HG02852 (cell line): ENCODE measurements at regions not wholly inside any gene's neighbourhood (a gene's known extent, or its start where the extent isn't known, plus 50 kb on each side); places are given as distances from the start of the nearest gene placed in this dataset.
A peak's percentile ranks its signal among the peaks of the same experiment; 100 is the strongest.

ENCODE experiments used
- ATAC-seq: cut with Tn5 transposase; IDR thresholded peaks from one replicate; pipeline ENCODE4 v1.9.1; 2021; ENCODE audit warnings: mild to moderate bottlenecking, moderate library complexity; ENCODE audit not compliant: unreplicated experiment

GRCh38 chr15:95826412-95827195, 503.9 kb upstream of the NR2F2 start:
- no peak for ATAC-seq

- no peak for ATAC-seq
Observed at GRCh38 chr15:95829062-95829461, 501.4 kb upstream of the NR2F2 start.

GRCh38 chr15:95830281-95830680, 500.2 kb upstream of the NR2F2 start:
- no peak for ATAC-seq

GRCh38 chr15:95832668-95833067, 497.8 kb upstream of the NR2F2 start:
- no peak for ATAC-seq

GRCh38 chr15:95834028-95834804, 496.3 kb upstream of the NR2F2 start:
- ATAC-seq: no peak

- ATAC-seq: no peak
Observed at GRCh38 chr15:95836536-95836935, 494.0 kb upstream of the NR2F2 start.

GRCh38 chr15:95837341-95838004, 493.0 kb upstream of the NR2F2 start:
- no peak for ATAC-seq

- peak; percentile 96 for ATAC-seq
Observed at GRCh38 chr15:95839367-95839782, 491.1 kb upstream of the NR2F2 start.

- ATAC-seq: no peak
Observed at GRCh38 chr15:95840004-95840403, 490.5 kb upstream of the NR2F2 start.

GRCh38 chr15:95840855-95841254, 489.6 kb upstream of the NR2F2 start:
- no peak for ATAC-seq

- ATAC-seq: no peak
Observed at GRCh38 chr15:95842576-95842975, 487.9 kb upstream of the NR2F2 start.

- no peak for ATAC-seq
Observed at GRCh38 chr15:95843241-95843910, 487.1 kb upstream of the NR2F2 start.

- ATAC-seq: peak; percentile 21
Observed at GRCh38 chr15:95845862-95846515, 484.5 kb upstream of the NR2F2 start.

- ATAC-seq: no peak
Observed at GRCh38 chr15:95848126-95848525, 482.4 kb upstream of the NR2F2 start.

GRCh38 chr15:95850837-95851236, 479.7 kb upstream of the NR2F2 start:
- ATAC-seq: no peak

- no peak for ATAC-seq
Observed at GRCh38 chr15:95853350-95853749, 477.1 kb upstream of the NR2F2 start.

GRCh38 chr15:95857124-95857757, 473.3 kb upstream of the NR2F2 start:
- ATAC-seq: no peak

GRCh38 chr15:95857758-95858157, 472.7 kb upstream of the NR2F2 start:
- no peak for ATAC-seq

GRCh38 chr15:95860406-95860805, 470.1 kb upstream of the NR2F2 start:
- no peak for ATAC-seq

- ATAC-seq: peak; percentile 69
Observed at GRCh38 chr15:95864467-95864886, 466.0 kb upstream of the NR2F2 start.
